PC-3 (cell line): ENCODE measurements at regions not wholly inside any gene's neighbourhood (a gene's known extent, or its start where the extent isn't known, plus 50 kb on each side); places are given as distances from the start of the nearest gene placed in this dataset.

Source experiments
- CTCF ChIP-seq: fragments of 300-600 bp; sonication (generic); conservative IDR thresholded peaks from 2 replicates; pipeline ENCODE4 v1.5.1; 2017; ENCODE audit warnings: antibody characterized with exemption, low read depth, mild to moderate bottlenecking, low read length
- EZH2 ChIP-seq: fragments of 300-600 bp; sonication (generic); IDR thresholded peaks from one replicate; pipeline ENCODE4 v1.6.1; 2017; ENCODE audit warnings: antibody characterized with exemption, mild to moderate bottlenecking, low read length; ENCODE audit not compliant: unreplicated experiment

- TF ChIP-seq CTCF: no peak
- no peak for TF ChIP-seq EZH2
Observed at GRCh38 chr11:44452827-44453572, 112.5 kb upstream of the CD82 start.
